HFFc6 (cell line): ENCODE measurements at regions not wholly inside any gene's neighbourhood (a gene's known extent, or its start where the extent isn't known, plus 50 kb on each side); places are given as distances from the start of the nearest gene placed in this dataset.
A peak's percentile ranks its signal among the peaks of the same experiment; 100 is the strongest.

Experiments
- DNase-seq: peaks from one replicate; pipeline ENCODE4 v3.0.0-alpha.2; 2018
- H3K27ac Mint-ChIP-seq: 2 replicates; pipeline ENCODE4 v1.8.0; 2020; ENCODE audit warnings: mild to moderate bottlenecking, mixed read lengths
- H3K27me3 Mint-ChIP-seq: 2 replicates; pipeline ENCODE4 v1.8.0; 2021; ENCODE audit warnings: mild to moderate bottlenecking, moderate library complexity, mixed read lengths; ENCODE audit not compliant: insufficient read depth
- H3K36me3 Mint-ChIP-seq: 2 replicates; pipeline ENCODE4 v1.8.0; 2021; ENCODE audit warnings: low read depth, mixed read lengths
- H3K4me1 Mint-ChIP-seq: 2 replicates; pipeline ENCODE4 v1.8.0; 2020; ENCODE audit warnings: low read depth, mixed read lengths
- H3K4me3 Mint-ChIP-seq: 2 replicates; pipeline ENCODE4 v1.8.0; 2020; ENCODE audit warnings: mild to moderate bottlenecking, moderate library complexity, mixed read lengths
- H3K9me3 Mint-ChIP-seq: 2 replicates; pipeline ENCODE4 v1.8.0; 2020; ENCODE audit warnings: mild to moderate bottlenecking, mixed read lengths
- TF ChIP-seq, protein P1 (sequence below): fragments of 200-600 bp; sonication (generic); IDR thresholded peaks from 2 replicates; pipeline ENCODE4 v1.5.0; 2021; ENCODE audit warnings: antibody characterized with exemption, mild to moderate bottlenecking

DNA sequence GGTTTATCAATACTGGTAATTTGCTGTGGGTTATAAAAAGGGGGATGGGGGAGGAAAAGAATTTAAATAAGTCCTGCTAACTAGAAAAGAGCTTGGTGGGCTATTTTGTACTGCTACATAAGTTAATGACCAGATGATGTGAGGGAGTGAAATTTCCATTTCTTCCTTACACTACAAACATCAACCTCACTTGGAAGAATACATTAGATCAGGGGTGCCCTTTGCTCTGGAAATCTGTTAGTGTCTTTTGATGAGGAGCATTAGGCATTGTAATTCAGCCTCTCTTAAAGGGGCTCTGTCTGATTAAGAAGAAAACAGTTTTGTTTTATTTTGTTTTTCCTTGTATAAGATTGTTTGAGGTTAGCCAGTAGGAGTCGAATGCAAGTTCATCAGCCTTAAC, 576.4 kb upstream of the TBL1XR1 start:
- no peak overlapping the region for H3K27ac Mint-ChIP-seq
- H3K27me3 Mint-ChIP-seq = no peaks in the 10 kb centered on the region
- H3K4me1 Mint-ChIP-seq = peaks cover 76% of the 10 kb centered on the region
- DNase-seq = no peak
- H3K4me3 Mint-ChIP-seq = no peak overlapping the region
- H3K9me3 Mint-ChIP-seq = no peaks in the 10 kb centered on the region; the same call in 1 of the 2 replicates
- H3K36me3 Mint-ChIP-seq = peaks cover 23% of the 10 kb centered on the region
- TF ChIP-seq, protein P1, sequence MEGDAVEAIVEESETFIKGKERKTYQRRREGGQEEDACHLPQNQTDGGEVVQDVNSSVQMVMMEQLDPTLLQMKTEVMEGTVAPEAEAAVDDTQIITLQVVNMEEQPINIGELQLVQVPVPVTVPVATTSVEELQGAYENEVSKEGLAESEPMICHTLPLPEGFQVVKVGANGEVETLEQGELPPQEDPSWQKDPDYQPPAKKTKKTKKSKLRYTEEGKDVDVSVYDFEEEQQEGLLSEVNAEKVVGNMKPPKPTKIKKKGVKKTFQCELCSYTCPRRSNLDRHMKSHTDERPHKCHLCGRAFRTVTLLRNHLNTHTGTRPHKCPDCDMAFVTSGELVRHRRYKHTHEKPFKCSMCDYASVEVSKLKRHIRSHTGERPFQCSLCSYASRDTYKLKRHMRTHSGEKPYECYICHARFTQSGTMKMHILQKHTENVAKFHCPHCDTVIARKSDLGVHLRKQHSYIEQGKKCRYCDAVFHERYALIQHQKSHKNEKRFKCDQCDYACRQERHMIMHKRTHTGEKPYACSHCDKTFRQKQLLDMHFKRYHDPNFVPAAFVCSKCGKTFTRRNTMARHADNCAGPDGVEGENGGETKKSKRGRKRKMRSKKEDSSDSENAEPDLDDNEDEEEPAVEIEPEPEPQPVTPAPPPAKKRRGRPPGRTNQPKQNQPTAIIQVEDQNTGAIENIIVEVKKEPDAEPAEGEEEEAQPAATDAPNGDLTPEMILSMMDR = no peak

- no peaks in the 10 kb centered on the region for H3K27me3 Mint-ChIP-seq
These were observed 579.4 kb upstream of the TBL1XR1 start for GRCh38 chr3:177776661-177777101.

GRCh38 chr3:177777699-177778098, 580.4 kb upstream of the TBL1XR1 start:
- Mint-ChIP-seq H3K27me3 (no peaks in the 10 kb centered on the region), H3K4me1 (peaks cover 60% of the 10 kb centered on the region), H3K9me3 (no peaks in the 10 kb centered on the region; the same call in 1 of the 2 replicates), H3K27ac (no peak overlapping the region), H3K4me3 (no peak overlapping the region), H3K36me3 (peaks cover 6% of the 10 kb centered on the region)
- TF ChIP-seq, protein P1 = peak; percentile 84
- DNase-seq = peak; percentile 45

More at GRCh38 chr3:177776661-177777101, 579.4 kb upstream of the TBL1XR1 start:
- H3K27ac Mint-ChIP-seq = peak overlapping the region; percentile 35
- peaks cover 13% of the 10 kb centered on the region for H3K36me3 Mint-ChIP-seq
- no peaks in the 10 kb centered on the region; the same call in 1 of the 2 replicates for H3K9me3 Mint-ChIP-seq
- DNase-seq = no peak
- no peak overlapping the region for H3K4me3 Mint-ChIP-seq
- H3K4me1 Mint-ChIP-seq = peaks cover 64% of the 10 kb centered on the region
- TF ChIP-seq, protein P1 = no peak

DNA sequence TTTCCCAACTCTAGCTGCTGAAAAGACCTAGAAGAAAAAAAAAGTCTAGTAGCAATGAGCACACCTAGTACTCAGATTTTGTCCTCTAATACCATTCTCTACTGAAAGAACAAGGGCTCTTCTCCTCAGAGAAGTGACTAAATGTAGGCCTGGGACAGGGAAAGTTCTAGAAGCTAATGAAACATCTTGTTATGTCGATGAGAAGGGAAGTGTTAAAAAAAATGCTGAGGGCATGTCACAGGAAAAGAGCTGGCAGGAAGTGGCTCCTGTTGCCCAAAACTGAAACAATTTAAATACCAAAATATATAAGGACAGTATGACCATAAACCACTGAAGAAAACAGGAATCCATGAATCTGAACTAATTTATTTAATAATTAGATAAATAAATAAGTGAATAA, 581.4 kb upstream of the TBL1XR1 start:
- Mint-ChIP-seq H3K27me3 (no peaks in the 10 kb centered on the region), H3K27ac (no peak overlapping the region), H3K4me3 (no peak overlapping the region), H3K4me1 (peaks cover 53% of the 10 kb centered on the region), H3K9me3 (no peaks in the 10 kb centered on the region), H3K36me3 (no peaks in the 10 kb centered on the region; the same call in 1 of the 2 replicates)
- TF ChIP-seq, protein P1 = no peak
- no peak for DNase-seq

- no peak for DNase-seq
- Mint-ChIP-seq H3K4me3 (no peak overlapping the region), H3K27ac (peak overlapping the region; percentile 17; the same call in 1 of the 2 replicates), H3K27me3 (no peaks in the 10 kb centered on the region), H3K4me1 (peaks cover 54% of the 10 kb centered on the region), H3K36me3 (no peaks in the 10 kb centered on the region; the same call in 1 of the 2 replicates), H3K9me3 (no peaks in the 10 kb centered on the region)
- TF ChIP-seq, protein P1 = no peak
These were observed 584.4 kb upstream of the TBL1XR1 start for GRCh38 chr3:177781686-177782161.
